SIG-M5 treated with dmso at 0.1 percent for 504 hours (cell line): ENCODE measurements at regions not wholly inside any gene's neighbourhood (a gene's known extent, or its start where the extent isn't known, plus 50 kb on each side); places are given as distances from the start of the nearest gene placed in this dataset.
"Not testable (repeated sequence)": the region's sequence is repeated elsewhere in the genome, so short reads cannot be mapped to it uniquely, and the experiment has no call there.

Experiments
- DNase-seq: peaks from one replicate; lab custom pipeline; 2025; ENCODE audit not compliant: unreplicated experiment; lab: John Stamatoyannopoulos, UW

DNA sequence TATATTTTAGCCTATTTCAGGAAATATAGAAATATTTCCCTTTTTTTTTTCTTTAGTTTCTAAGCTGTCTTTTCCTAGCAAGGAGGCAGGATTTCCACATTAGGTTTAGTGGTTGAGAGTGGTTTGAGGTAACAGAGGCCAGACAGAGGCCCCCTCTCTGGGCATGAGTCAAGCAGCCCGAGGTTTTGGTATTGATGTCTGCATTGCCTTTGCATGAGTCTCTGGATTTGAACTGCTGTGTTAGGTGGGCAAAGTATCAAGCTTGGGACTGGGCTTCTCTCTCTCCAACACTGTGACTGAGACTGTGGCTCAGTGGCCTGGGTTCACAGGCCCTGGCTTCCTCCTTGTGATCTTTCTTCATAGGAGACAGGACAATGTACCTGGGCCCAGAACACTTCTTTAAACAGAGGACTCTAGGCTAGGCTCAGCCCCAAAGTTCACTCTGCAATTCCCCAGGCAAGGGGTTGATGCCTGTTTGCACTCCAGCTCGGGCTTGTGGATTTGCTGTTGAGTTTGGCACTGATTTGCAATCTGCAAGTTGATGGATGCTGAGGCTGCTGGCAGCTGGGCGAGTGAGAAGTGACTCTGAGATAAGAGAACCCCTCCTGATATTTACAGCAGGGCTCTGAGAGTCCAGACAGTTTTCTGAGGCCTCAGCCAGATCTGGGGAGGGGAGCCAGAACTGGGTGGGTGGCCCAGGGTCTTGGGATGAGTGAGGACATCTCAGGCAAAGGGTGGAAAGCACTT lies 271.2 kb downstream of the EN1 start:
- DNase-seq = no peak

GRCh38 chr2:118572380-118572779 lies 275.1 kb downstream of the EN1 start:
- DNase-seq = not testable (repeated sequence)

DNA sequence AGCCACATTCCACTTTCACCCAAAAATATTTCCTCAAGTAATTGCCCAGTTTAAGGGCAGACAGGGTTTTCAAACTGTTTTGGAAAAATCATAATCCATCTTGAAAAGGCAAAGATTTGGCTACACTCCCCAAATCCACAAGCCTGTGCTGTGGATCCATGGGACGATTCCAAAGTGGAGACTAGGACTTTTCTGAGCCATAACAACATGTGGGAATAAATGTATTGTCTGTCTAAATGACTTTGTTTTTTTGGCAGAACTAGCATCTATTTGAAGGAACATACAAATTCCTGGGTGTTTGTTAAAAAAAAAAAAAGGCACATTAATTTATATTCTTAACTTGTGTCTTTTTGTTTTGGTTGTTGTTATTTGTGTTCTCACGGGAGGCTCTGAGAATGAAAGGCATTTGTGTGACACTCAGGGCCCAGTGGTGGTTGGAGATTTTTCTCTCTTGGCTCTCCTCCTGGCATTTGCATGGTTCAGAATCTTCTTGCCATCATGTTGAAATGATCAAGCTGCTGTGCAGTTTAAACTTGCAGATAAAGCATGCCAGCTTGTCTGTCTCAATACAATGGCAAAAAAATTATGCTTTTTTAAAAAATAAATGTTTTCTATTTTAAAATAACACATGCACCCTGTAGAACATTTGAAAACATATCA lies 277.4 kb downstream of the EN1 start:
- no peak for DNase-seq

- DNase-seq = no peak
These were observed 278.7 kb downstream of the EN1 start for GRCh38 chr2:118568700-118569099.

DNA sequence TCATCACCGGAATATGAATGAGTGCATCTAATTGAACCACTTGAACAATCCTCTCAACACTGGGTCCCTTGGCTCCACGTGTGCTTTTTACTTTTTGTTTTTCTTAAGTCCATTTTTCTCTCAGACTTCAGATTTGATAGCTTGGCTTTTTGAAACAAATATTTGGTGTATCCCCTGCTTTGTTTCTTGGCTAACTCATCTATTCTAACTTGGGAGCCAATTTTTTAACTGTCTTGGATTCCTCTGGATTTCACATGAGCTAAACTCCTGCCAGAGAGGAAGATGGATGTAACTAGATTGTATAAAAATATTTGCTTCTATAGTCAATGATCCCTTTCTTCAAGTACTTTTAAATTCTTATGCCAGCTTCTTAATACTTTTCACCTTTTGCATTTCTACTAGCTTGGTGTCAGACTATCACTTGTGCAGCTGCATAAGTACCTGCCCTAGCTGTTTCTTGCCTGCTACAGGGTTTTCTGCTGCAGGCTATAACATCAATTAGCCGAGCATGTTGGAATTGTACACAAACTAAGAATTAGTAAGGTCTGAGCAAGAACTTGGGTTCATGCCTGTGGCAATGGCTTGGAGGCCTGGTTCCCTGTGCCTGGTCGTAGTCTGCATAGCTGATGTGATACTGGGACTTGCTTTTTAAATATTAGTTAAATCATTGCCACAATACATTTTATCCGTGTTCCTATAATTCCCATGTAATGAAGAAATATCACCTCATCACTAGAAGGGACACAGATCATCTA lies 281.5 kb downstream of the EN1 start:
- no peak for DNase-seq

- DNase-seq = no peak
These were observed 282.1 kb downstream of the EN1 start for GRCh38 chr2:118565301-118565700.

DNA sequence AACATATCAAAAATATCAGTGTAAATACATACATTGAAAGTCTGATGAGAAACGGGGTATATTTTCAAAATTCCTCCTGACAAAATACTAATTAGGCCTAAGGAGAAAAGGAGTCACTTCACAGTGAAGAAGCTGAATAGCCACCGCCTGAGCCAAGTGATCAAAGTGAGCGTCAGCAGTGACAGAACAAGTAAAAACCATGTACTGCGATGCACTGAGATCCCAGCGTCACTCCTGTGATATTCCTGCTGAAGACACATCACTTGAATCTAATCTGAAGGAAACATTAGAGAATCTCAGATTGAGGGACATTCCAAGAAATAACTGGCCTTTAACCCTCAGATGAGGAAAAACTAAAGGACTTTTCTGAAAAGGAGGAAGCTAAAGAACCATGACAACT lies 285.3 kb downstream of the EN1 start:
- no peak for DNase-seq

DNA sequence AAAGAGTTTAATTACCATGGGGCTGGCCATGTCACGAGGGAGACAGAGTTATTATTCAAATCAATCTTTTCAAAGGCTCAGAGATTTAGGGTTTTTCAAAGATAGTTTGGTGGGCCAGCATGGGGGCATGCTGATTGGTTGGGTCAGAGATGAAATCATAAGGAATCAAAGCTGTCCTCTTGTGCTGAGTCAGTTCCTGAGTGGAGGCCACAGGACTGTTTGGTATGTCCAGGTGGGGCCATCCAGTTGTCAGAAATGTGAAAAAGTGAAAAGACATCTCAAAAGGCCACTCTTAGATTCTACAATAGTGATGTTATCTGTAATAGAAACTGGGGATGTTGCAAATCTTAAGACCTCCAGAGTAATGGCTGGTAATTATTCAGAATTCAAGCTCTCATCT lies 288.6 kb downstream of the EN1 start:
- no peak for DNase-seq

GRCh38 chr2:118557791-118558190 lies 289.7 kb downstream of the EN1 start:
- DNase-seq = no peak

GRCh38 chr2:118557016-118557415 lies 290.4 kb downstream of the EN1 start:
- no peak for DNase-seq

DNA sequence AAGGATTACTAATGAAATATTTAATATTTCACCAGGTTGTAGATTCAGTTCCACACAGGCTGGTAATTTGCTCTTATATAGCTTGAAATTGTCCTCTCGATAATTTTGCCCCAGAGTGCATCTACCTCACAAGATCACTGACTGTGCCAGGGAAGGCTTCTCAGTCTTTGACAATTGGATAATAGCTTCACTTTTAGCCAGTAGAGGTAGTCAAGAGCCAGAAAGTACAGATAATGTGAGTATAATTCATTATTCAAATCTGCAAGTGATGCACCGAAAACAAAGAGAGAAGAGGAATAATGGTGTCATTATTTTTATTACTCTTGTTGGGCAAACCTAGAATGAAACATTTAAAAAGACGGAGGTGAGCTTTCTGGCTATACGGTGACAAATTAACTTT lies 292.8 kb downstream of the EN1 start:
- no peak for DNase-seq

DNA sequence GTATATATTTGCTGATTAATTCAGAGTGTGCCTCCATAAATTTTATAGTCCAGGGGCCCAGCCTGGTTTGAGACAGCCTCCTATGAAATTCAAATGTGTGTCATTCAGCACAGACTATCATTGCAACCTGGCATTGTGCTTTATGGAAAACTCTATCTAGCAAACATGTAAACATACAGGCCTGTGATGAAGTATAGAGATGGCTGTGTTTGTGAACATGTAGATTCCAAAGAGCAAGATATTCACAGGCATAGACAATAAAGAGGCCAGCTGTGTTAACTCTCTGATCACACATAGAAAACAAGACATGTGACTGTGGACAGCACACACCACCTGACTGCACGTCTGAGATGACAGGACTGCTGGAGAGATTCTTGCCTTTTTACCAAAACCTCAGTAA lies 297.9 kb downstream of the EN1 start:
- no peak for DNase-seq

GRCh38 chr2:118548880-118549488 lies 298.5 kb downstream of the EN1 start:
- DNase-seq = no peak

DNA sequence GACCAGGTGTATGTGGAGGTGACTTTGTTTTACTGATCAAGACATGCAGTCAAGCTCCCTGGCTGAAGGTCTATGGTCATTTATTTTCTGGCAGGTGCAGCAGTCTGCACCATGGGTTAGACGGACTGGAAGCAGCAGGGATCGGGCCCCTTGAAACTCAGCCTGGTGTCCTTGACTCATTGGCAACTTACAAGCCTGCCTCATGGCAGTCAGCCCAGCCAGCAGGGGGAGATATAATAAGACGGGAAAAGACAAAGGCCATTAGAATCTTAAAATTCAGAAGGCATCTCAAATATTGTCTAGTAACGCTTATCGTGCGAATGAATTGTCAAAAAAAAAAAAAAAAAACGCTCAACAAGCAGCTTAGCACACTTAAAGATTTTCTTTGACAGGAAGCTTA lies 308.2 kb downstream of the EN1 start:
- DNase-seq = no peak

GRCh38 chr2:118536306-118536705 lies 311.1 kb downstream of the EN1 start:
- DNase-seq = no peak

DNA sequence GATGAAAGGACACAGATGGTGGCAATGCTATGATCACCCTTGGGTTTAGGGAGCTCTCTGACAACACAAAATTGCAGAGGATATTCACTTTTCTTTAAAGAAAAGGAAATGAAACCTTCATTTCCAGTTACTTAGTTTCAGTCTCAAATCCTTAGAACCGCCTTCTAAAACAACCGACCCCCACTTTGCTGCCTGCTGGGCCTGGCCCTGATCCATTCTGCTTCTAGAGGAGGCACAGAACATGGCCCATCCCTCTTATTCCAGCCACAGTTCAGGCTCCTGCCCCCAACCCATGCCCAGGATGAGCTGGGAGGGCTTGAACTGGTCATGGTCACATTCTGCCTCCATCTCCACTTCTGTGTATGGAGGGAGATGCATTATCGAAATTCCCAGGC lies 311.6 kb downstream of the EN1 start:
- no peak for DNase-seq

DNA sequence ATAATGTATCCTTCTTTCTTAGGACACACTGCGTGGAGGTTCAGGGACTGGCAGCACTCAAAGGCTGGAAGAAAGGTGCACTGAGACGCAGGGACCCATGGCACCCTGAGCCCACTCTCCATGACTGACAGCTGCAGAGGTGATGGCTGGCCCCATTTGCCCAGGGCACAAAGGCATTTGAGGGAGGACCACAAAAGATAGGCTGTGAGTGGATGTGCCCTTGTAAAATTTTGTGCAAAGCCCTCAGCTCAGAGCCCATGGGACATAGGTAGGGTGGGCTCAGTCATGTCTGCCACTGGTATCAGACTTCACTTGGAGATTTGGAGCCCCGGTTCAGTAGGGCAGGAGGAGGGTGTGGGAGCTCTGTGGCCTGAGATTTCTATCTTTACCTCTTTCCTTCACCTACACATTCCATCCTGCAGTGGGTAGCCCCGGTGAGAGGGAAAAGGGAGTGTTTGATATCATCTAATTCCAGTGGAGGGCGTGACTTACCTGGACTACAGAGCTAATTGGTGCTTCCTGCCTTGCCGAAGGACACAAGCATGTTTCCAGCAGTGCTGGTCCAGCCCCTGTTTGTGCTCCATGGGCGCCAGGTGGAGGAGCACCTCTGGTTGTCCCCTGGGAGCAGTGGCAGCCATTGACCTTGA lies 312.2 kb downstream of the EN1 start:
- DNase-seq = no peak

GRCh38 chr2:118530976-118531375 lies 316.5 kb downstream of the EN1 start:
- no peak for DNase-seq

- DNase-seq = no peak
These were observed 317.4 kb downstream of the EN1 start for GRCh38 chr2:118529908-118530599.

DNA sequence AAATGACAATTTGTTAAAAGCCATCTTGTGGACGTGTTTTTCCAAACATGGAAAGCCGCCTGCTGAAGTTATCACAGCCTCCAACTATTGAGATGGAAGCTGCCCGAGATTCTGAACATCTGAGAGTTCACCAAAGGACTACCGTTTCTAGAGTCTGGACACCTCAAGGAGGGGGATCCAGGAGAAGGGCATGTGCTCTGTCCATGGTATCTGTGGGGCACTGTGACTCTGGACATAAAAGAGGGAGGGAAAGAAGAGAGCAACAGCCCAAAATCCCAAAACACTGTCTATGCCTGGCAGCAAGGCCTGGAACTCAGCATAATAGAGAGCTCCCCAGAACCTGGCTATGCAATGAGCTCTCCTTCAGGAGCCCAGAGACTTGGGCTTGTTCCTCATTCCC lies 319.9 kb downstream of the EN1 start:
- DNase-seq = no peak

GRCh38 chr2:118525346-118525745 lies 322.1 kb downstream of the EN1 start:
- DNase-seq = no peak
